GM12875 (cell line): ENCODE measurements at regions not wholly inside any gene's neighbourhood (a gene's known extent, or its start where the extent isn't known, plus 50 kb on each side); places are given as distances from the start of the nearest gene placed in this dataset.

Experiments
- H3K4me3 ChIP-seq: one replicate; pipeline ENCODE4 v1.5.1; 2011; ENCODE audit warnings: low read depth, low read length, control low read depth
- CTCF ChIP-seq: IDR thresholded peaks from 2 replicates; pipeline ENCODE4 v1.5.1; 2011; ENCODE audit warnings: low read depth, mild to moderate bottlenecking, control low read depth, inconsistent platforms, low read length, moderate library complexity, borderline replicate concordance; ENCODE audit not compliant: insufficient read depth

- H3K4me3 ChIP-seq, result no peak overlapping the region
- no peak for TF ChIP-seq CTCF
Observed at GRCh38 chr6:157768863-157769551, 54.0 kb upstream of the SNX9 start.

- TF ChIP-seq CTCF, result no peak
Observed at GRCh38 chr6:157769776-157770426, 53.1 kb upstream of the SNX9 start.

GRCh38 chr6:157770946-157771345 is 52.1 kb upstream of the SNX9 start:
- no peak for TF ChIP-seq CTCF
- no peak overlapping the region for H3K4me3 ChIP-seq

More at GRCh38 chr6:157769776-157770426, 53.1 kb upstream of the SNX9 start:
- no peak overlapping the region for H3K4me3 ChIP-seq

- TF ChIP-seq CTCF, result no peak
- no peak overlapping the region for H3K4me3 ChIP-seq
Observed at GRCh38 chr6:157772820-157773219, 50.2 kb upstream of the SNX9 start.
